Thoracic aorta (tissue), 2 donors: ENCODE measurements at regions not wholly inside any gene's neighbourhood (a gene's known extent, or its start where the extent isn't known, plus 50 kb on each side); places are given as distances from the start of the nearest gene placed in this dataset.
A peak's percentile ranks its signal among the peaks of the same experiment; 100 is the strongest.

Experiments
- ATAC-seq: fragments of 150-250 bp; one replicate; pipeline ENCODE4 v1.8.0; 2017; ENCODE audit warnings: low read depth; ENCODE audit not compliant: insufficient number of reproducible peaks, low FRiP score
- DNase-seq: peaks from one replicate; pipeline ENCODE4 v3.0.0-alpha.2; 2020; ENCODE audit warnings: low spot score
- H3K27ac ChIP-seq, 2 donors: fragments of 200-600 bp; sonication (generic); 1 replicate in 1 of 2; 2 replicates in 1 of 2; pipeline ENCODE4 v1.5.1; 2016; ENCODE audit warnings: mild to moderate bottlenecking in 2 of 2, moderate library complexity in 2 of 2
- H3K27me3 ChIP-seq: fragments of 200-600 bp; sonication (generic); replicated peaks from 2 replicates; pipeline ENCODE4 v1.6.0; 2016; ENCODE audit warnings: mild to moderate bottlenecking; ENCODE audit not compliant: insufficient read depth
- H3K36me3 ChIP-seq: fragments of 200-600 bp; sonication (generic); one replicate; pipeline ENCODE4 v1.5.1; 2016
- H3K4me1 ChIP-seq, 2 donors: fragments of 200-600 bp; sonication (generic); 1 replicate in 1 of 2; 2 replicates in 1 of 2; pipeline versions ENCODE4 v1.5.1 to v1.6.0; 2016; ENCODE audit warnings: low read depth in 2 of 2, mild to moderate bottlenecking in 1 of 2; ENCODE audit not compliant: control insufficient read depth in 1 of 2
- H3K4me3 ChIP-seq: fragments of 200-600 bp; sonication (generic); 2 replicates; pipeline ENCODE4 v1.5.1; 2016; ENCODE audit warnings: mild to moderate bottlenecking
- H3K9me3 ChIP-seq: fragments of 200-600 bp; sonication (generic); 2 replicates; pipeline ENCODE4 v1.5.1; 2016
- CTCF ChIP-seq: fragments of 200-600 bp; sonication (generic); IDR thresholded peaks from one replicate; pipeline ENCODE4 v1.5.1; 2019; ENCODE audit warnings: antibody characterized with exemption

GRCh38 chr10:43871545-43871944 lies 222.9 kb upstream of the ZNF32 start:
- no peak overlapping the region for H3K27ac ChIP-seq
- DNase-seq, result no peak
- H3K9me3 ChIP-seq, result no peaks in the 10 kb centered on the region
- H3K27me3 ChIP-seq, result no peaks in the 10 kb centered on the region
- no peak for TF ChIP-seq CTCF
- ATAC-seq, result no peak
- H3K4me1 ChIP-seq, result peaks cover 6 to 12% of the 10 kb centered on the region in 2 donors
- H3K36me3 ChIP-seq, result no peaks in the 10 kb centered on the region
- H3K4me3 ChIP-seq, result no peak overlapping the region

GRCh38 chr10:43870968-43871439 lies 222.3 kb upstream of the ZNF32 start:
- peaks cover 6 to 12% of the 10 kb centered on the region in 2 donors for H3K4me1 ChIP-seq
- no peak overlapping the region for H3K4me3 ChIP-seq
- DNase-seq (no peak), ATAC-seq (no peak)
- no peak for TF ChIP-seq CTCF
- H3K36me3 ChIP-seq, result no peaks in the 10 kb centered on the region
- no peak overlapping the region for H3K27ac ChIP-seq
- H3K27me3 ChIP-seq, result no peaks in the 10 kb centered on the region
- H3K9me3 ChIP-seq, result no peaks in the 10 kb centered on the region

- TF ChIP-seq CTCF, result no peak
- DNase-seq (no peak), ATAC-seq (no peak)
- Histone ChIP-seq H3K9me3 (no peaks in the 10 kb centered on the region), H3K4me3 (no peak overlapping the region), H3K4me1 (peaks cover 6 to 20% of the 10 kb centered on the region in 2 donors), H3K36me3 (no peaks in the 10 kb centered on the region), H3K27me3 (no peaks in the 10 kb centered on the region), H3K27ac (no peak overlapping the region)
Measured at GRCh38 chr10:43869669-43870322, 221.1 kb upstream of the ZNF32 start.

GRCh38 chr10:43868952-43869351 lies 220.3 kb upstream of the ZNF32 start:
- Histone ChIP-seq H3K27me3 (no peaks in the 10 kb centered on the region), H3K36me3 (no peaks in the 10 kb centered on the region), H3K4me3 (no peak overlapping the region), H3K9me3 (no peaks in the 10 kb centered on the region), H3K4me1 (peaks cover 14 to 28% of the 10 kb centered on the region in 2 donors), H3K27ac (no peak overlapping the region)
- DNase-seq, result no peak
- no peak for ATAC-seq
- no peak for TF ChIP-seq CTCF

- Histone ChIP-seq H3K9me3 (no peaks in the 10 kb centered on the region), H3K27me3 (no peaks in the 10 kb centered on the region), H3K4me3 (no peak overlapping the region), H3K27ac (peak overlapping the region in 1 of 2 donors; percentile 27), H3K4me1 (peaks cover 22 to 39% of the 10 kb centered on the region in 2 donors), H3K36me3 (no peaks in the 10 kb centered on the region)
- TF ChIP-seq CTCF, result no peak
- no peak for ATAC-seq
- no peak for DNase-seq
Measured at GRCh38 chr10:43867667-43868565, 219.2 kb upstream of the ZNF32 start.
